IMR-90 (cell line): ENCODE measurements at regions not wholly inside any gene's neighbourhood (a gene's known extent, or its start where the extent isn't known, plus 50 kb on each side); places are given as distances from the start of the nearest gene placed in this dataset.

ENCODE experiments used
- ATAC-seq: fragments of 200-7000 bp; cut with Tn5 transposase; 2 replicates; pipeline ENCODE4 v1.9.1; 2020; ENCODE audit warnings: low read depth, mild to moderate bottlenecking, moderate library complexity
- BruUV-seq: library from RNA; stranded (reverse); fragments of 400-500 nt; replicated peaks from 2 replicates; lab custom pipeline; 2021; lab: Mats Ljungman, UMichigan
- CTCF ChIA-PET: fragments of 300-600 bp; formaldehyde crosslinking; extraction: SDS; loops from one replicate; lab custom pipeline; 2021; ENCODE audit warnings: antibody characterized with exemption; lab: Yijun Ruan, JAX
- POLR2A ChIA-PET: fragments of 300-600 bp; sonication (Branson Sonifier 250); formaldehyde crosslinking; loops from one replicate; lab custom pipeline; 2022; ENCODE audit warnings: antibody characterized with exemption; ENCODE audit not compliant: unreplicated experiment; lab: Charles Lee
- DNase-seq: peaks from one replicate; pipeline ENCODE4 v3.0.0; 2013
- H2AFZ ChIP-seq: replicated peaks from 2 replicates; pipeline ENCODE3; 2013; ENCODE audit warnings: low read length, mild to moderate bottlenecking; ENCODE audit not compliant: poor library complexity
- H2AK5ac ChIP-seq: 2 replicates; pipeline ENCODE4 v1.6.1; 2013; ENCODE audit warnings: low read depth, low read length, inconsistent platforms
- H2AK9ac ChIP-seq: replicated peaks from 2 replicates; pipeline ENCODE3; 2013; ENCODE audit warnings: mild to moderate bottlenecking, low read depth, low read length, moderate library complexity; ENCODE audit not compliant: poor library complexity
- H2BK120ac ChIP-seq: 2 replicates; pipeline ENCODE4 v1.6.1; 2013; ENCODE audit warnings: low read depth, low read length, inconsistent platforms
- H2BK15ac ChIP-seq: 3 replicates; pipeline ENCODE4 v1.6.1; 2013; ENCODE audit warnings: low read depth, low read length, inconsistent platforms
- H2BK20ac ChIP-seq: 2 replicates; pipeline ENCODE4 v1.6.1; 2013; ENCODE audit warnings: low read depth, mild to moderate bottlenecking, inconsistent platforms, low read length, moderate library complexity
- H2BK5ac ChIP-seq: 2 replicates; pipeline ENCODE4 v1.6.1; 2013; ENCODE audit warnings: mild to moderate bottlenecking, low read depth, low read length, inconsistent platforms; ENCODE audit not compliant: poor library complexity, severe bottlenecking
- H3K14ac ChIP-seq: replicated peaks from 2 replicates; pipeline ENCODE4 v1.6.1; 2013; ENCODE audit warnings: low read depth, low read length, inconsistent platforms
- H3K18ac ChIP-seq: 2 replicates; pipeline ENCODE4 v1.6.1; 2013; ENCODE audit warnings: low read depth, low read length, control low read depth
- H3K23ac ChIP-seq: 2 replicates; pipeline ENCODE4 v1.6.1; 2013; ENCODE audit warnings: low read depth, low read length, inconsistent platforms
- H3K27ac ChIP-seq: 2 replicates; pipeline ENCODE4 v1.5.1; 2013; ENCODE audit warnings: mild to moderate bottlenecking, control low read depth, low read length; ENCODE audit not compliant: insufficient read depth
- H3K27me3 ChIP-seq: 2 replicates; pipeline ENCODE4 v1.6.1; 2013; ENCODE audit warnings: low read length; ENCODE audit not compliant: control insufficient read depth, insufficient read depth
- H3K36me3 ChIP-seq: 2 replicates; pipeline ENCODE4 v1.6.1; 2013; ENCODE audit warnings: low read length, mixed read lengths; ENCODE audit not compliant: control insufficient read depth, insufficient read depth
- H3K4ac ChIP-seq: 2 replicates; pipeline ENCODE4 v1.6.1; 2013; ENCODE audit warnings: low read depth, low read length, inconsistent platforms
- H3K4me1 ChIP-seq: 2 replicates; pipeline ENCODE4 v1.6.1; 2013; ENCODE audit warnings: low read length, mixed read lengths; ENCODE audit not compliant: control insufficient read depth, insufficient read depth
- H3K4me2 ChIP-seq: 2 replicates; pipeline ENCODE4 v1.6.1; 2013; ENCODE audit warnings: low read depth, mild to moderate bottlenecking, control low read depth, low read length, moderate library complexity
- H3K4me3 ChIP-seq: 2 replicates; pipeline ENCODE4 v1.5.1; 2013; ENCODE audit warnings: low read depth, mild to moderate bottlenecking, control low read depth, low read length, moderate library complexity; ENCODE audit not compliant: insufficient read depth
- H3K56ac ChIP-seq: 2 replicates; pipeline ENCODE4 v1.6.1; 2013; ENCODE audit warnings: low read length, inconsistent platforms; ENCODE audit not compliant: insufficient read depth; ENCODE audit errors: extremely low read depth
- H3K79me1 ChIP-seq, 2 experiments: 2 replicates each; pipeline ENCODE4 v1.6.1; 2013; ENCODE audit warnings: low read length in 2 of 2, inconsistent platforms in 1 of 2, low read depth in 1 of 2
- H3K9ac ChIP-seq: 2 replicates; pipeline ENCODE4 v1.6.1; 2013; ENCODE audit warnings: low read depth, low read length, control low read depth
- H3K9me1 ChIP-seq: 2 replicates; pipeline ENCODE4 v1.6.1; 2013; ENCODE audit warnings: low read length, inconsistent platforms; ENCODE audit not compliant: insufficient read depth
- H3K9me3 ChIP-seq: 2 replicates; pipeline ENCODE4 v1.6.1; 2013; ENCODE audit warnings: low read length; ENCODE audit not compliant: control insufficient read depth, insufficient read depth
- H4K20me1 ChIP-seq: 2 replicates; pipeline ENCODE4 v1.6.1; 2013; ENCODE audit warnings: low read length, inconsistent platforms; ENCODE audit not compliant: insufficient read depth
- H4K5ac ChIP-seq: 2 replicates; pipeline ENCODE4 v1.6.1; 2013; ENCODE audit warnings: mild to moderate bottlenecking, low read depth, low read length, control low read depth
- H4K8ac ChIP-seq, 2 experiments: 2 replicates each; pipeline ENCODE4 v1.6.1; 2013; ENCODE audit warnings: low read depth in 2 of 2, low read length in 2 of 2, control low read depth in 1 of 2, inconsistent platforms in 1 of 2
- H4K91ac ChIP-seq: 2 replicates; pipeline ENCODE4 v1.6.1; 2013; ENCODE audit warnings: low read depth, low read length, inconsistent platforms; ENCODE audit not compliant: insufficient read depth
- BHLHE40 ChIP-seq: fragments of 150-350 bp; IDR thresholded peaks from 2 replicates; pipeline ENCODE4 v1.6.1; 2016; ENCODE audit warnings: mild to moderate bottlenecking, low read depth, low read length
- CEBPB ChIP-seq: IDR thresholded peaks from 2 replicates; pipeline ENCODE4 v1.6.1; 2012; ENCODE audit warnings: low read depth, low read length, improper control_type of control experiment
- CHD1 ChIP-seq: IDR thresholded peaks from 2 replicates; pipeline ENCODE4 v1.6.1; 2012; ENCODE audit warnings: low read depth, low read length, improper control_type of control experiment
- CTCF ChIP-seq: conservative IDR thresholded peaks from 2 replicates; pipeline ENCODE4 v1.5.1; 2012; ENCODE audit warnings: mild to moderate bottlenecking, low read depth, low read length, improper control_type of control experiment
- ELK1 ChIP-seq: fragments of 150-350 bp; IDR thresholded peaks from 2 replicates; pipeline ENCODE4 v1.6.1; 2016; ENCODE audit warnings: low read depth, mild to moderate bottlenecking, low read length, moderate library complexity, borderline replicate concordance
- FOS ChIP-seq: fragments of 150-350 bp; IDR thresholded peaks from 2 replicates; pipeline ENCODE4 v1.6.1; 2016; ENCODE audit warnings: low read depth, low read length
- MAFK ChIP-seq: IDR thresholded peaks from 2 replicates; pipeline ENCODE4 v1.6.1; 2012; ENCODE audit warnings: low read depth, low read length, improper control_type of control experiment
- MAZ ChIP-seq: IDR thresholded peaks from 2 replicates; pipeline ENCODE4 v1.6.1; 2012; ENCODE audit warnings: low read depth, mild to moderate bottlenecking, low read length, improper control_type of control experiment, moderate library complexity, borderline replicate concordance
- MXI1 ChIP-seq: IDR thresholded peaks from 2 replicates; pipeline ENCODE4 v1.6.1; 2012; ENCODE audit warnings: low read depth, mild to moderate bottlenecking, low read length, moderate library complexity, borderline replicate concordance
- NFE2L2 ChIP-seq: fragments of 150-350 bp; IDR thresholded peaks from 2 replicates; pipeline ENCODE4 v1.6.1; 2016; ENCODE audit warnings: low read depth, mild to moderate bottlenecking, low read length
- POLR2A ChIP-seq: IDR thresholded peaks from 2 replicates; pipeline ENCODE4 v1.6.1; 2012; ENCODE audit warnings: mild to moderate bottlenecking, low read depth, low read length
- RAD21 ChIP-seq: IDR thresholded peaks from 2 replicates; pipeline ENCODE4 v1.6.1; 2012; ENCODE audit warnings: low read length, improper control_type of control experiment
- RCOR1 ChIP-seq: IDR thresholded peaks from 2 replicates; pipeline ENCODE4 v1.6.1; 2012; ENCODE audit warnings: mild to moderate bottlenecking, low read length, improper control_type of control experiment; ENCODE audit not compliant: insufficient replicate concordance
- RFX5 ChIP-seq: IDR thresholded peaks from 2 replicates; pipeline ENCODE4 v1.8.0; 2012; ENCODE audit warnings: low read depth, mild to moderate bottlenecking, low read length, moderate library complexity
- SMC3 ChIP-seq: fragments of 150-350 bp; IDR thresholded peaks from 2 replicates; pipeline ENCODE4 v1.6.1; 2016; ENCODE audit warnings: low read depth, mild to moderate bottlenecking, antibody characterized with exemption, low read length, moderate library complexity
- USF2 ChIP-seq: fragments of 150-350 bp; IDR thresholded peaks from 2 replicates; pipeline ENCODE4 v1.6.1; 2017; ENCODE audit warnings: mild to moderate bottlenecking, antibody characterized with exemption, low read length, low read depth
- WGBS, 2 experiments: methylation state at CpG; one replicate each; pipeline versions ENCODE4 v1.1.5 to v1.1.7; 2013; ENCODE audit warnings: missing lambda C conversion rate in 2 of 2; ENCODE audit not compliant: insufficient read length in 1 of 2; ENCODE audit errors: extremely low coverage in 2 of 2; 5-methylcytosine and 5-hydroxymethylcytosine counted together
- dilution Hi-C: fragments of 300-500 bp; cut with HindIII; formaldehyde crosslinking; loops from one replicate; pipeline ENCODE4 v1.14.3; 2018; ENCODE audit warnings: low sequenced_read_pairs; ENCODE audit not compliant: unreplicated experiment
- in situ Hi-C: fragments of 300-500 bp; cut with MboI; formaldehyde crosslinking; loops from 3 replicates; pipeline ENCODE4 v1.14.3; 2019; ENCODE audit warnings: low sequenced_read_pairs, inconsistent platforms, mixed read lengths
- intact Hi-C: fragments of 100-400 bp; cut with micrococcal nuclease; formaldehyde crosslinking; loops from 2 replicates; pipeline ENCODE4 v1.10.0; 2022

GRCh38 chr1:90864681-90865080 is 147.6 kb upstream of the BARHL2 start:
- Histone ChIP-seq H2AFZ (no peak overlapping the region), H3K9me3 (no peaks in the 10 kb centered on the region), H3K23ac (no peak overlapping the region), H2BK5ac (no peak overlapping the region), H3K9ac (no peak overlapping the region), H3K56ac (no peak overlapping the region), H4K5ac (no peak overlapping the region), H3K27ac (no peak overlapping the region), H3K18ac (no peak overlapping the region), H3K4me1 (no peaks in the 10 kb centered on the region), H3K36me3 (no peaks in the 10 kb centered on the region), H4K20me1 (no peaks in the 10 kb centered on the region), H2BK20ac (no peak overlapping the region), H2AK5ac (no peak overlapping the region), H3K27me3 (no peaks in the 10 kb centered on the region), H3K4me2 (no peak overlapping the region), H3K9me1 (no peaks in the 10 kb centered on the region), H2BK15ac (no peak overlapping the region), H3K4me3 (no peak overlapping the region), H2AK9ac (no peak overlapping the region), H3K4ac (no peak overlapping the region), H3K79me1 (no peaks in the 10 kb centered on the region), H3K14ac (no peak overlapping the region), H4K91ac (no peak overlapping the region), H4K8ac (no peak overlapping the region), H2BK120ac (no peak overlapping the region)
- BruUV-seq: no TSS peak
- no peak for TF ChIP-seq NFE2L2
- TF ChIP-seq ELK1: no peak
- TF ChIP-seq MAFK: no peak
- no peak for TF ChIP-seq RFX5
- no peak for TF ChIP-seq RCOR1
- TF ChIP-seq CHD1: no peak
- no peak for TF ChIP-seq CEBPB
- TF ChIP-seq CTCF: no peak
- no peak for TF ChIP-seq SMC3
- no peak for TF ChIP-seq BHLHE40
- no peak for TF ChIP-seq MXI1
- no peak for TF ChIP-seq MAZ
- TF ChIP-seq FOS: no peak
- no peak for TF ChIP-seq RAD21
- no peak for TF ChIP-seq USF2
- no peak for TF ChIP-seq POLR2A
- ChIA-PET CTCF (interaction anchor here (0.6 to 0.7 kb wide), 2 partner anchors 87 to 110 kb away, joined by 3 to 5 read pairs; no protein-coding TSS in a partner anchor), POLR2A (no interaction called here)
- 71% methylated on average over 1 of the region's 3 CpGs; no CpG with 5 or more reads in 1 of the 2 experiments for WGBS, 2 experiments
- DNase-seq (no peak), ATAC-seq (no peak)
- intact Hi-C loops (no loop called here), dilution Hi-C loops (no loop called here), in situ Hi-C loops (no loop called here)
